SHP77 (cell line): ENCODE measurements at regions not wholly inside any gene's neighbourhood (a gene's known extent, or its start where the extent isn't known, plus 50 kb on each side); places are given as distances from the start of the nearest gene placed in this dataset.

ENCODE experiments used
- DNase-seq, 2 experiments: peaks; one replicate each; lab custom pipeline; 2025; lab: John Stamatoyannopoulos, UW

DNA sequence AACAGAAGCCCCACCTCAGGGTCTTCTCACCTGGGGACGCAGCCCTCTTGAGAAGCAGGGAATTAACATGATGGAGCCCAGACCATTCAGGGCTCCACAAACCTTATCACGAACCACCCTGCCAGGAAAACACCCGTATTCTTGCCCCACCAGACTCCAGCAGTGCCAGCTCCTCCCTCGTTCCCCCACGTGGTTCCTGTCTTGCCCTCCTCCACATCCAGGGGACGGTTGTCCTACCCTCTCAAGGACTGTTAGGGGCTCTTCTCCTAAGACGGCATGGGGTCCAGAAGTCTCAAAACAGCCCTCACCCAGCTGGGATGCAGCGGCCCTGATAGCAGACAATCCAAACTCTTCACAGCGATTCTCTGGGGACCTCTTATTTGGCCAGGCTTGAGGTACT lies 372.2 kb upstream of the HS6ST1 start:
- DNase-seq, result no peak

DNA sequence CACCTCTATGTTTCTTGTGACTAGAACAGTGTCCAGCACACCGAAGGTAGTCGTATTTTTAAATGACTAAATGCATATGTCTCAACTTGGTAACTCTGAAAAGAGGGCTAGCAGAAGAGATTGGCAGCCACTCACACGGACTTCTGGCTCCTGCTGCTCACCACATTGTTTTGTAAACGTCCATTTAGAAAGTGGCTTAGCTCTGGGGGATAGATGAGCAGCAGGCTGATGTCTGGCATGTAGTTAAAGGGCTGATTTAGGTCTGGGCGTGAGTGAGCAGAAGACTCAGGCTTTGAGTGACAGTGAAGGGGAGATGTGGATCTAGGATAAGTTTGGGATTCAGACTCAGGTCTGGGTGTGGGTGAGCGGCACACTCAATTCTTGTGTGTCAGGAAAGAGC lies 372.9 kb upstream of the HS6ST1 start:
- no peak for DNase-seq

DNA sequence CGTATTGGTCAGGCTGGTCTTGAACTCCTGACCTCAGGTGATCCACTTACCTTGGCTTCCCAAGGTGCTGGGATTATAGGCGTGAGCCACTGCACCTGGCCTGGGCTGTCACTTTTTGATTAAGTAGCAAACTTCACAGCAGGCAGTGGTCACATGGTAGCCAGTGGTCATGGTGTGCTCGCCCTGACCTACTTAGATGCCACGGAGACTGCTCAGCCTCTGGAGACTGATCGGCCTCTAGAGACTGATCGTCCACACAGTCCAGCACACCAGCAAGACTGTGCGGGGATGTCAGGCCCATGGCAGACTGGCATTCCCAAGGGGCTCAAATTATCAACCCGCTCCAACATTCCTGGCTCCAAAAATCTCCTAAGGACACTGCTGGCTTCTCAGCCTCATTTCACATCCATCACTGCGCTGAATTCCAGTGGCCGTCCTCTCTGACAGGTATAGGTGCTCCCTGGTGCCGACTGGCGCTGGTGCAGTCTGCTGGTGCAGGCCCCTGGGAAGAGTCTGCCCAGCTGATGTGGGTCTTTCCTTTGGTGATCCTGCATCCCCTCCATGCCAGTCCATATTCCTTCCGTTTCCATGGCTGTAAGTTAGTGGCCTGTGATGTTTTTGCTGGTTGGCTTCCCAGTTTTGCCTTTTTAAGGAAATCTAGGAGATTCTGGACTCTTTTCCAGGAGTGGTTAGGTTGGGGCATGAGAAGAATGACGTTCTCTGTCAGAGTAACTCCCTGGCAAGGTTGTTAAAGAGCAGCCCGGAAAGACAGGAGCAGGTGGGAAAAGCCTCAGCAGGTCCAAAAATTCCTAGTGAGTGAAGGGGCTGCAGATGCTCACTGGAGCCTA lies 374.5 kb upstream of the HS6ST1 start:
- no peak for DNase-seq

DNA sequence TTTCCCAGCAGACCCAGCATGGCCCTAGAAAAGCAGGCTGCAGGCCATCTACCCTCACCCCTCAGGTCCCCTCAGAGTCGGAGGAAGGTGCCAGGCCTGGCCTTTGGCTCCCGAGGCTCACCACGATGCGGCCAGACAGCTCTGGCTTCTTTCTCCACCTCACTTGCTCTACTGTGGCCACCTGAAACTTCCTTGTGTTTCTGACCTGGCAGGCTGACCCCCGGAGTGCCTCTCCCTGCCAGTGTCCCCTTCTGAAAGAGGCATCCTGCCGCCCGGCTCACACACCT lies 375.0 kb upstream of the HS6ST1 start:
- DNase-seq, result no peak

DNA sequence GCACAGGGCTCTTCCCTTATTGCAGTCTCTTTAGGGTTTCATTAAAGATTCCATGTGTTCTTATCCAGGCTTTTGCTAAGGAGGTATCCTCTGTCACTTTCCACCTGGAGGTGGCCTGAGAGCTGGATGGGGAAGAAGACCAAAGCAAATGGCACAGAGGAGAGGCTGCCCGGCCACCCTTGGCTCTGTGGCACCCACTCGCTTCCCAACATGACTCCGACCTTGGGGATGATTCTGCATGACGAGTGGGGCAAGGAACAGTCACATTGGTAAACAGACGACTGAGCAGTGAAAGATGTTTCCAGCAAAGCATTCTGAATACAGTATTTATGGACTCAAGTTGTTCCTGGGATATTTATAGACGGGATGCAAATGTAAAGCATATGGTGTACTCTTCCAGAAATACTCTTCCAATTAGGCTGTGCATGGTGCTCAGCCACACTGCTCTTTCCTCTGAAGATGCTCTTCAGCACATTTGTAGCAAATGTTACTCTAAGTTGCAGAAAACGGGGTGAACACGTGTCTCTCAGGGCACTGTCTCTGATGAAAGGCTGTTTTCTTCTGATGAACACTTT lies 377.1 kb upstream of the HS6ST1 start:
- DNase-seq, result no peak

DNA sequence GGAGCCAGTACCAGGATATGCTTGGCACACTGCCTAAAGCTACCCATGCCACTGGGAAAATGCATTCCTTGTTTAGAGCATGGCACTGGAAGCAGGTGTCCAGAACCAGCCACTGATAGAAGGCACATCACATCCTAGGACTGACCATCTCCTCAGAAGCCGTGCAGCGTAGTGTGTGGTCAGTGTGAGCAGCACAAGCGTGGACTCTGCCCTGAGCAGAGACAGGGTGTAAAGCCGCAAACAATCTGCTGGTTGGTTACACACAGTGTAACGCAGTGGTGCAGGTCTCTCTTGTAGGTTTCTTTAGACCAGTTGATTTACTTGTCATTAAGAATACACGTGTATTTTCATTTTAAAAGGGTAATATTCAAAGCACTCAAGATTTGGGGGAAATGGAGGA lies 377.8 kb upstream of the HS6ST1 start:
- DNase-seq, result no peak

DNA sequence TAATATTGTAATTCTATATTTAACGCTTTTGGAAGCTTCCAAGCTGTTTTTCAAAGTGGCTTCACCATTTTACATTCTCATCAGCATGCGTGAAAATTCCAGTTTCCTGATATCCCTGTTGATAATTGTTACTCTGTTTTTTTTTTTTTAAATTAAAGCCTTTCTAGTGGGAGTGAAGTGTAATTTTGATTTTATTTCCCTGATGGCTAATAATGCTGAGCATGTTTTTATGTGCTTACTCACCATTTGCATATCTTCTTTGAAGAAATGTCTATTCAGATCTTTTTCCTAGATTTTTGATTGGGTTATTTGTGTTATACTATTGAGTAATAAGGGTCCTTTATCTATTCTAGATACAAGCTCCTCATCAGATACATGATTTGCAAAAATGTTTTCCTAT lies 382.8 kb upstream of the HS6ST1 start:
- no peak for DNase-seq

DNA sequence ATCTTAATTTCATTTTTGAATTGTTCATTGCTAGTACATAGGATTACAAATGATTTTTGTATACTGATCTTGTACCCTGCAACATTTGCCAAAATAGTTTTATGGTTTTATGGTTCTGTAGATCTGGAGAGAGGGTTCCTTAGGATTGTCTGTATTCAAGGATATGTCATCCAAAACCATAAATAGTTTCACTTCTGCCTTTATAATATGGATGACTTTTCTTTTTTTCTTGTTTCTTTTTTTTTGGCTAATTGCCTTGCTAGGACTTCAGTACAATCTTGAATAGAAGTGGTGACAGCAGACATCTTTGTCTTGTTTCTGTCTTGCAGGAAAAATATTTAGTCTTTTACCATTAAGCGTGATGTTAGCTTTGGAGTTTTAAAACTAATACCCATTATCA lies 383.9 kb upstream of the HS6ST1 start:
- DNase-seq, result no peak

DNA sequence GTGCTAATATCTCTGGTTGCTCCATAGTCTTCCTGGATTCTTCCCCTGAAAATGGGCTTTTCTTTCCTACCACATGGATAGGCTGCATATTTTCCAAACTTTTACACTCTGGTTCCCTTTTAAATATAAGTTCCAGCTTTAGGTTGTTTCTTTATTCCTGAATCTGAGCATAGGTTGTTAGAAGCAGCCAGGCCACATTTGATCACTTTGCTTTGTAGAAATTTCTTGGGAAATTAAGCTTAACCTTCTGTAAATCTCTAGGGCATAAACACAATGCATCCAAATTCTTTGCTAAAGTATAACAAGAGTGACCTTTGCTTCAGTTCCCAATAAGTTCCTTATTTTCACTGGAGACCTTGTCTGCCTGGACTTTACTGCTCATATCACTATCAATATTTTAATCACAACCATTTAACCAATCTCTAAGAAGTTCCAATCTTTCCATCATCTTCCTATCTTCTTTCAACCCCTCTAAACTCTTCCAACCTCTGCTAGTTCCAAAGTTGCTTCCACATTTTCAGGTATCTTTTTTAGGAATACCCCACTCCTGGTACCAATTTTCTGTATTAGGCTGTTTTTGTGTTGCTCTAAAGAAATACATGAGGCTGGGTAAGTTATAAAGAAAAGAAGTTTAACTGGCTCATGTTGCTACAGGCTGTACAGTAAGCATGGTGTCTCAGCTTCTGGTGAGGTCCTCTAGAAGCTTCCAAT lies 389.6 kb upstream of the HS6ST1 start:
- DNase-seq, result no peak

DNA sequence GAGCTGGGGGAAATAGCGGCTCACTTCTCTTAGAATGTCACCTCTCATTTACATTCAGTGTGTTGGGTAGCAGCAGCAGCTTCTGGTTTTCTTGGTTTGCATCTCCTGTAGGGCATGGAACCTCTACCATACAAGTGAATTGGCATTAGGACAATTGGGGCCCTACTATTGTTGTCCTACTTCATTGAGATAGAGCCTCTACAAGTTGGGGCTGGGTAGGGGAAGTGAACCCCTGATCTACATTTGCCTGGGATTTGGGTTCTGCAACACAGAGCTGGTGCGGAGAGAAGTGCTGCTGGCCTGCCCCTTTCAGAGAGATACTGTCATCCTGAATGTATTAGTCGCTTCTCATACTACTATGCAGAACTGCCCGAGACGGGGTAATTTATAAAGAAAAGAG lies 391.6 kb upstream of the HS6ST1 start:
- DNase-seq, result no peak

DNA sequence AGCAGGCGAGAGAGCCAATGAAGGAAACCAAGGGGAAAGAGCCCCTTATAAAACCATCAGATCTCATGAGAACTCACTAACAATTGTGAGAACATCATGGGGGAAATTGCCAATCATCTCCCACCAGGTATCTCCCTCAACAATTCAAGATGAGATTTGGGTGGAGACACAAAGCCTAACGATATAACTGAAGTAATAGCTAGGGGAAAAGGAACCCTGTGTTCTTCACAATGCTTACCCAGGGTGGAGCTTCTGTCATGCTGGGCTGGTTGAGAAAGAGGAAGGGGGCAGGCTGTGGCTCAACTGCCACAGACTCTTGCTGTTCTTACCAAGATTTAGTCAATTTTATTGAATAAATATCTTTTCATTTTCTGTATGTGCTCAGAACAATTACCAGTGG lies 392.1 kb upstream of the HS6ST1 start:
- no peak for DNase-seq

DNA sequence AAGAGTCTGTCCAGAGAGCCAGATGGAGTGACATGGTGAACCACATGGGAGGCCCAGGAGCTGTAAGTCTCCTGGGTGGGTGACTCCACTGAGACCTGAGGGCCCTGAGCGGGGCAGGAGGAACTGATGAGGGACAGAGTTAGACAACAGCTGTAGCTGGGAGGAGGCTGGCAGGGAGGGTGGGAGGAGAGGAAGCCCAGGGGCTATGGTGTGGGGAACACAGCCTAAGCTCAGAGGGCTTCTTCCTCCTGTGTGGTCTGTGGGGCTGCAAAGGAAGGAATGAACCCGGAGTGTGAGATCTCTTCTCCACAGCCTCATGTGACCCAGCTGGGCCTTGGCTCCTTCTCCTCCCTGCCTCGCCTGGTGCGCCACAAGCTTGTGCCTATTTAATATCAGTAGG lies 395.6 kb upstream of the HS6ST1 start:
- no peak for DNase-seq

DNA sequence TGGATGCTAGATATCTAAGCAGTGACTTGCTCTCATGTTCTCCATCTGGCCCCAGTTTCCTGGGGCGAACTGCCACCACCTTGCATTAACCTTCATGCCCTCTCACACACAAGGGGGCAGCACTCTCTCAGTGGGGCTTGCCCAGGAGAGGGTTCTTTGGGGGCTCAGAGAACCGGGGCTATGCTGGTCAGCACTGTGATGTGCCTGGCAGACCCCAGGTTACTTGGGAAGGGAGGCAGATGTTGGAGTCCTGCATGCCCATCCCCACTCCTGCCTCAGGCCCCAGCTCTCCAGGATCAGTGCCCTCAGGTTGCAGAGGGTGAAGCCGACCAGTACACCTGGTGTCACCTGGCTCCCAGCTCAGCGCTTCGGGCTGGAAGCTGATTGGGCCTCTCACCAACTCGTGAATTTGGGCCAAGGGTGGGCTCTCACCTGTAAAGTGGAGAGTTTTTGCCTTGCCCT lies 396.2 kb upstream of the HS6ST1 start:
- no peak for DNase-seq

DNA sequence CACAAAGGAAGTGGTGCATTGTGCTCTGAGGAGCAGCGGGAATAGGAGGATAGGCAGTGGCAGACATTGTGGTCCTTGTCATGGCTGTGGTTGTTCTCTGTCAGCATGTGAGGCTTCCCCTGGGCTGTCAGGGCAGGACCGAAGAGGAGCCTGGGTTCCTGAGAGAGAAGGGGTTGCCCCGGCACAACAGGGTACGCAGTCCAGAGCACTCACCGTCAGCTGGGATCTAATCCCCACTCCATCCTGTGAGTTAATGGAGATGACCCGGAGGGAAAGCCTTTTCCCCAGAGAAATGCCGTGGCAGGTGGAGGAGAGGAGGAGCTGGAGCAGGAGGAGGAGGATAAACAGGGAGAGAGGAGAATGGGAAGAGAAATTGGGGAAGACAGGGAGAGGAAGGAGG lies 396.7 kb upstream of the HS6ST1 start:
- DNase-seq, result no peak

DNA sequence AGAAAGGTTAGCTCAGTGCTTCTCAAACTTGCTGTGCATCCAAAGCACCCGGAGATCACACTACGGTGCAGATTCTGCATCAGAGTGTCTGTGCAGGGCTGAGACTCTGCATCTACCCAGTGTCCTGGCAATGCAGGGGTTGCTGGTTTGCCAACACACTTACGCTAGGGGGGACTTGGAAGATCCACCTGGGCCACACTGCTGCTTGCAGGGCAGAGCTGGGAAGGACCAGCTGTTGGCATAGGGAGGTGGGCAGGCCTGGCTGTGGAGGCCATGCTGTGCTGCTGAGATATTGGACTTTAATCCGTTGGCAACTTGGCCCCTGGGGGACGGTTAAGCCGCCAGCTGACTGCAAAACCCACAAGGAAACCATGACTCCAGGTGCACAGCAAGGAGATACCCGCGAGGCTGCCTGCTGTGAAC lies 397.6 kb upstream of the HS6ST1 start:
- DNase-seq, result no peak

DNA sequence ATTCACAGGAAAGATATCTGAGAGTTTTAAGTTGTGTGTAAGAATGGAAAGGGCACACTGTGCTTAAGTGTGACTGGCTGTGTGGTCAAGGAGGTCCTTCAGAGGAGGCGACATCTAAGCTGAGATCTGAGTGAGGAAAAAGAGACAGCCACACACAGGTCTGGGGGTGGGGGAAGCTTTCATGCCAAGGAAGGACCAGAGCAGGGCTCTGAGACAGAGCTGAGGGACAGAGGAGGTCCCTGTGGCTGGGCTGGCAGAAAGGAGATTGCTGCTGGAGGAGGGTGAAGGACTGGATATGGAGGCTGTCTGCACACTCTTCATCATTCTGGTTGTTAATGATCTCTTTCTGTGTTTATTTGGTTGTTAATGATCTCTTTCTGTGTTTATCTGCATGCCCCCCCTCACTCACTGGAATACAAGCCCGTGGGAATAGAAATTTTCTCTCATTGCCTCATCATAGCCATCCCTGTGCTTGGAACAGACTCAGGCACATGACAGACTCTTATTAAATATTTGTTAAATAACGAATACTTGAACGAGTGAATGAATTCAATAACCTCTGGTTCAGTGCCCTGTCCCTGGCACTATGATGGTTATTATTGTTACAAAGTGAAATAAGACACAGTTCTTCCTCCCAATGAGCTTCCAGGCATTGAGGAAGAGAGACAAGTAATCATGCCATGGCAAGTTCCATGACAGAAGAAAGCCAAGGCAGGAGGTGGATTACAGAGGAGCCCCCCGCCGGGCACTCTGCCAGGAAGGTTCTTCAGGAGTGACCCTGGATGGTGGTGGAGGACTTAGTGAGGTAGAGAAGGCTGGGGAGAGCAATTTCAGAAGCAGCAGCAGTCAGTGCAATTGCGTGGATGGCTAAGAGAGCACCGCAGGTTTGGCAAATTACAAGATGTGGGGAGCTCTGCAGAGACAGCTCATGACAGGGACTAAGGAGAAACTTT lies 399.4 kb upstream of the HS6ST1 start:
- DNase-seq, result no peak

DNA sequence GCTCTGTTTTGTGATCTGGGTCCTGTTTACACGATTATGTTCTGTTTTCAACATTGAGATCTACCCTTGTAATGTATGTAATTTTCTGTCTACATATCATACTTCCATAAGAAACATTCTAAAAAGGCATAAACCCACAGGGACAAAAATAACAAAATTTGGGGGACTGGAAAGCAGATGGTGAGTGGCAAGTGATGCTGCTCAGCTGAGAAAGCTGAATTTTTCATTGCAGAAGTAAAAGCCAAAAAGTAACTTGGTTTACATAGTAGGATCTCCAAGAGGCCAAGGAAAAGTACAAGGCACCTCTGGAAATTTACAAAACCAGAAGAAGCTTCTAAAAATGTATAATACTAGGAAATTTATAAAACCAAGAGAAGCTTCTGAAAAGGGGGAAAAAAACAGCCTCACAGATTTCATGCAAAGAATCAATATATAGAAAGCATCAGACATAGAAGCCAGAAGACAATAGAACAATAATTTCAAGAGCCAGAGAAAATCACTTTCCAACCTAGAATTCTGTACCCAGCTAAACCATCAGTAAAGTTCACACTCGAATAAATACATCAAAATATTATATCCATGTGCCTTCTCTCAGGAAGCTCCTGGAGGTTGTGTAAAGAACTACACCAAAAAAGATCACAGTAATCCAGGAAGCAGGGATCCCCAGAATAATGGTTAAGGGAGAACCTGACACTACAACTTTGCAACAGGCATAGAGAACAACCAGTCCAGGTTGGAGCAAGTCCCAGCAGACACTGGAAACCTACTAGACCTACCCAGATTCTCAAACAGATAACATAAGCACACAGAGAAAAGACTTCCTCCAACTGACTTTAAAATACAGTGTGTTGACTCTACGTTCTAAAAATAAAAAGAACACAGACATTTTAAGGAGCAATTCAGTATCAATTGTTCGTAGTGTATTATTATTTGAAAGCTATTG lies 401.7 kb upstream of the HS6ST1 start:
- DNase-seq, result no peak

DNA sequence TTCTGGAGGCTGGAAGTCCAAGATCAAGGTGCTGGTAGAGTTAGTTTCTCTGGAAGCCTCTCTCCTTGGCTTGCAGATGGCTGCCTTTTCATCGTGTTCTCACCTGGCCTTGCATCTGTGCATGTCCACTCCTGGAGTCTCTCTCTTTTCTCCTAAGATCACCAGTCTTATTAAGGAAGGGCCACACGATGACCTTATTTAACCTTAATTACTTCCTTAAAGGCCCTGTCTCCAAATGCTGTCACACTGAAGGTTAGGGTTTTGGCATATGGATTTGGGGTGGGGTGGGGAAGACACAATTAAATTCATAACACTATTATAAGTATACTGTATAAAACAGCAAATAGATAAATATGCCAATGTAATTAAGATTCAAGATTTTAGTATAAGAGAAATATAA lies 402.4 kb upstream of the HS6ST1 start:
- no peak for DNase-seq

DNA sequence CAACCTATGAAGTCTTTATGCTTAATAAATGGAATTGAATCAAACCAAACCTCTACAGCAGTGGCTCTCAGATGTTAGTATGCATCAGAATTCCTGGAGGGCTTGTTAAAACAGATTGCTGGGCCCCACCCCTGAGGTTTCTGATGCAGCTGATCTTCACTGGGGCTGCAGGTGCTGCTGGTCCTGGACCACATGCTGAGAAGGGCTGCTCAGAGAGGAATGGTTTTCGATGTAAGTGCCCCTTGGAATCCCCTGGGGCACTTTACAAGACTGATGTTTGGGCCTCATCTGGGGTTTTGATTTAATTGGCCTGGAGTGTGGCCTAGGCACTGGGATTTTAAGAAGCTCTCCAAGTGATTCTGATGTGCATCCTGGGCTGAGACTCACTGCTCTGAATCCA lies 403.8 kb upstream of the HS6ST1 start:
- no peak for DNase-seq

DNA sequence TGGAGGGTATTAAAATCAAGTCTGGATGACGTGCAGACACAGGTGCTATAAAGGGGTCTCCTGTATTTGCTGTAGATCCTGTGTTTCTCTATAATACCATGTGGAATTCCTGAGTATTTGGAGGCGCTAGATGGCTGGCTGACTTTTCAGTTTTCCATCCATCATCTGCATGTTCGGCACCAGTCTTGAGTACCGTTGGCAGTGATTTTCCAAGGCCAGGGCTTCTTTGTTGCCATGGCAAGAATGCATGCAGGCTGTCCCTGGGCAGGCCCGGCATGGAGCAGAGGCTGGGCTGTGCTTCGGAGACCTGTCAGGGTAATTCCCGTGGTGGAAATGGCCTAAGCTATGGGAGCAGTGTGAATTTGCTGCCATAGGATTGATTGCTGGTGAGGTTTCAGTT lies 405.9 kb upstream of the HS6ST1 start:
- no peak for DNase-seq

DNA sequence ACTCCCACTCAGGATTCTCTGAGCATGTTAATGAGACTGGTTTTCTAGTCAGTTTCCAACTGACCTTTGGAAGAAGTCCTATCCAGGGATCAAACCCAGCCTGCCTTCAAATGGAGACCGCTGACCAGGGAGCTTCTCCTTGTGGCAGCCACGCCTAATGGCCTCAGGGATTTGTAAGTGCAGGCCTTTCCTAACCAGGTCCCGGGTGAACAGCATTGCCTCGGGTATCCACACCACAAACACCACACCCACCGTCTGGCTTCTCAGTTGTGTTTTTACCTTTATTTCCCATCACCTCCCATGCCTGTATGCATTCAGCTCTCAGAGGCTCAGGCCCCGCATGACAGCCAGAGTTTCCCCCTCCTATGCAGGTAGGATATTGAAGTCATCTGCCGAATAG lies 406.3 kb upstream of the HS6ST1 start:
- no peak for DNase-seq
